ENCODE measurements at regions not wholly inside any gene's neighbourhood (a gene's known extent, or its start where the extent isn't known, plus 50 kb on each side); places are given as distances from the start of the nearest gene placed in this dataset.

GRCh38 chr13:78709028-78709427, 50.1 kb upstream of the OBI1 start:
- no peak for TF ChIP-seq CTCF (IDR thresholded peaks at IDR 0.05)
- TF ChIP-seq EZH2 (IDR thresholded peaks at IDR 0.05; ENCODE audit: borderline replicate concordance, insufficient read depth, low read depth, low read length, poor library complexity, severe bottlenecking): no peak
